Neural cell (in vitro differentiated cells): ENCODE measurements at regions not wholly inside any gene's neighbourhood (a gene's known extent, or its start where the extent isn't known, plus 50 kb on each side); places are given as distances from the start of the nearest gene placed in this dataset.
"Not testable (repeated sequence)": the region's sequence is repeated elsewhere in the genome, so short reads cannot be mapped to it uniquely, and the experiment has no call there.

Experiments
- H2AFZ ChIP-seq: fragments of 200-600, 300-800 bp; sonication (generic), shearing (Covaris generic); 2 replicates; pipeline ENCODE4 v1.6.0; 2014; ENCODE audit warnings: low read depth, mild to moderate bottlenecking, antibody characterized with exemption, low read length, moderate library complexity
- H3F3A ChIP-seq: fragments of 200-600 bp; shearing (Covaris generic); 2 replicates; pipeline ENCODE4 v1.6.1; 2016; ENCODE audit warnings: mild to moderate bottlenecking, moderate library complexity, mixed read lengths, antibody characterized with exemption, low read length; ENCODE audit not compliant: insufficient read depth, poor library complexity, severe bottlenecking
- H3K27ac ChIP-seq: fragments of 200-600, 300-800 bp; sonication (generic), shearing (Covaris generic); 2 replicates; pipeline ENCODE4 v1.5.1; 2014; ENCODE audit warnings: mild to moderate bottlenecking, low read length, moderate library complexity
- H3K27me3 ChIP-seq: fragments of 300-800, 200-600 bp; sonication (generic), shearing (Covaris generic); 2 replicates; pipeline ENCODE4 v1.6.0; 2014; ENCODE audit warnings: mild to moderate bottlenecking, low read depth, low read length, moderate library complexity; ENCODE audit not compliant: insufficient read depth
- H3K36me3 ChIP-seq: fragments of 300-800, 200-600 bp; sonication (generic), shearing (Covaris generic); 2 replicates; pipeline ENCODE4 v1.5.1; 2014; ENCODE audit warnings: mild to moderate bottlenecking, antibody characterized with exemption, low read length, moderate library complexity; ENCODE audit not compliant: insufficient read depth
- H3K4me2 ChIP-seq: fragments of 300-800, 200-600 bp; sonication (generic), shearing (Covaris generic); 2 replicates; pipeline ENCODE4 v1.6.0; 2014; ENCODE audit warnings: mild to moderate bottlenecking, low read length
- H3K4me3 ChIP-seq: fragments of 300-800, 200-600 bp; sonication (generic), shearing (Covaris generic); 2 replicates; pipeline ENCODE4 v1.5.1; 2014; ENCODE audit warnings: mild to moderate bottlenecking, low read length, moderate library complexity
- H3K79me2 ChIP-seq: fragments of 200-600 bp; shearing (Covaris generic); replicated peaks from 2 replicates; pipeline ENCODE4 v1.6.0; 2014; ENCODE audit warnings: mild to moderate bottlenecking, low read length, moderate library complexity; ENCODE audit not compliant: insufficient read depth
- H3K9ac ChIP-seq: fragments of 300-800, 200-600 bp; sonication (generic), shearing (Covaris generic); 2 replicates; pipeline ENCODE4 v1.6.1; 2016; ENCODE audit warnings: mild to moderate bottlenecking, low read length, mixed read lengths
- H3K9me2 ChIP-seq: fragments of 200-600 bp; shearing (Covaris generic); 2 replicates; pipeline ENCODE4 v1.6.1; 2016; ENCODE audit warnings: mild to moderate bottlenecking, low read length, mixed read lengths; ENCODE audit not compliant: insufficient read depth
- H3K9me3 ChIP-seq: fragments of 200-600, 300-800 bp; sonication (generic), shearing (Covaris generic); 2 replicates; pipeline ENCODE4 v1.6.1; 2016; ENCODE audit warnings: mild to moderate bottlenecking, mixed run types, low read length, moderate library complexity, mixed read lengths
- H4K20me1 ChIP-seq: fragments of 200-600 bp; shearing (Covaris generic); 2 replicates; pipeline ENCODE4 v1.6.1; 2016; ENCODE audit warnings: mild to moderate bottlenecking, mixed run types; ENCODE audit not compliant: insufficient read depth
- EP300 ChIP-seq: fragments of 450-650 bp; conservative IDR thresholded peaks from 2 replicates; pipeline ENCODE4 v1.6.1; 2014; ENCODE audit warnings: antibody characterized with exemption, mild to moderate bottlenecking, moderate library complexity; ENCODE audit not compliant: poor library complexity, severe bottlenecking
- EZH2 ChIP-seq: fragments of 200-600, 300-800 bp; shearing (Covaris generic), sonication (generic); IDR thresholded peaks from 2 replicates; pipeline ENCODE4 v1.6.1; 2014; ENCODE audit warnings: antibody characterized with exemption, low read length, borderline replicate concordance, mild to moderate bottlenecking; ENCODE audit not compliant: insufficient read depth, poor library complexity, severe bottlenecking
- MXI1 ChIP-seq: fragments of 450-650 bp; conservative IDR thresholded peaks from 2 replicates; pipeline ENCODE4 v1.6.1; 2014; ENCODE audit warnings: antibody characterized with exemption, mild to moderate bottlenecking; ENCODE audit not compliant: poor library complexity, severe bottlenecking
- POLR2AphosphoS5 ChIP-seq: IDR thresholded peaks from 2 replicates; pipeline ENCODE4 v1.6.1; 2012
- RAD21 ChIP-seq: fragments of 450-650 bp; conservative IDR thresholded peaks from 2 replicates; pipeline ENCODE4 v1.6.1; 2014; ENCODE audit warnings: antibody characterized with exemption, mild to moderate bottlenecking, moderate library complexity
- SMC3 ChIP-seq: fragments of 450-650 bp; conservative IDR thresholded peaks from 2 replicates; pipeline ENCODE4 v1.6.1; 2014; ENCODE audit warnings: antibody characterized with exemption, mild to moderate bottlenecking, moderate library complexity; ENCODE audit not compliant: poor library complexity
- TAF1 ChIP-seq: IDR thresholded peaks from 2 replicates; pipeline ENCODE4 v1.6.1; 2012; ENCODE audit warnings: low read depth
- TF ChIP-seq, protein P1 (sequence below): fragments of 450-650 bp; IDR thresholded peaks from 2 replicates; pipeline ENCODE4 v1.5.1; 2014; ENCODE audit warnings: antibody characterized with exemption, mild to moderate bottlenecking, moderate library complexity; ENCODE audit not compliant: poor library complexity, severe bottlenecking
- TF ChIP-seq, protein P2 (sequence below): IDR thresholded peaks from 2 replicates; pipeline ENCODE4 v1.6.1; 2012; ENCODE audit warnings: borderline replicate concordance

DNA sequence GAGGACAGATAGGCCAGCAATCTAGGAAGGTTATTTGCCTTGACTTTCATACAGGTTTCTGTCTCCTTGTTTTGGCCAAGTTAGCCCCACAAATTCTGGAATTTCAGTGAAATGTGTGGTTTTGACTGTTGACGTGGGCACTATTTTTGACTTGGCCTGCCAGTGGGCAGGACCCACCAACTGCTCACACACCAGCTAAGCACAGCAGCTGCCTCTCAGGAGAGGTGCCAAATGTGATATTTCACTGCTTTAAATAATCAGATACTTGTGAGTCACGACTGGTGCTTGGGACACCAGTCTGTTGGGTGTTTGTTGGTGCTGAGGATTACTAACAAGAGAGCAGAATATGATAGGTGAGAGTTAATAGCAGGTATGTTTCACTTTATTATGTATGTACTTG lies 409.7 kb upstream of the MTPN start:
- H3K4me2 ChIP-seq: no peak overlapping the region
- H3K27me3 ChIP-seq: no peaks in the 10 kb centered on the region
- H2AFZ ChIP-seq: no peak overlapping the region
- H3F3A ChIP-seq: no peaks in the 10 kb centered on the region
- H3K4me3 ChIP-seq: no peak overlapping the region
- H3K9me2 ChIP-seq: no peaks in the 10 kb centered on the region
- TF ChIP-seq SMC3: no peak
- TF ChIP-seq TAF1: no peak
- no peak for TF ChIP-seq RAD21
- TF ChIP-seq MXI1: no peak
- no peak for TF ChIP-seq POLR2AphosphoS5
- no peak for TF ChIP-seq EZH2
- TF ChIP-seq, protein P1, sequence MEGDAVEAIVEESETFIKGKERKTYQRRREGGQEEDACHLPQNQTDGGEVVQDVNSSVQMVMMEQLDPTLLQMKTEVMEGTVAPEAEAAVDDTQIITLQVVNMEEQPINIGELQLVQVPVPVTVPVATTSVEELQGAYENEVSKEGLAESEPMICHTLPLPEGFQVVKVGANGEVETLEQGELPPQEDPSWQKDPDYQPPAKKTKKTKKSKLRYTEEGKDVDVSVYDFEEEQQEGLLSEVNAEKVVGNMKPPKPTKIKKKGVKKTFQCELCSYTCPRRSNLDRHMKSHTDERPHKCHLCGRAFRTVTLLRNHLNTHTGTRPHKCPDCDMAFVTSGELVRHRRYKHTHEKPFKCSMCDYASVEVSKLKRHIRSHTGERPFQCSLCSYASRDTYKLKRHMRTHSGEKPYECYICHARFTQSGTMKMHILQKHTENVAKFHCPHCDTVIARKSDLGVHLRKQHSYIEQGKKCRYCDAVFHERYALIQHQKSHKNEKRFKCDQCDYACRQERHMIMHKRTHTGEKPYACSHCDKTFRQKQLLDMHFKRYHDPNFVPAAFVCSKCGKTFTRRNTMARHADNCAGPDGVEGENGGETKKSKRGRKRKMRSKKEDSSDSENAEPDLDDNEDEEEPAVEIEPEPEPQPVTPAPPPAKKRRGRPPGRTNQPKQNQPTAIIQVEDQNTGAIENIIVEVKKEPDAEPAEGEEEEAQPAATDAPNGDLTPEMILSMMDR: no peak
- no peak for TF ChIP-seq EP300
- no peaks in the 10 kb centered on the region for H3K36me3 ChIP-seq
- no peaks in the 10 kb centered on the region for H3K79me2 ChIP-seq
- no peak overlapping the region for H3K9ac ChIP-seq
- H3K27ac ChIP-seq: no peak overlapping the region
- no peaks in the 10 kb centered on the region for H3K9me3 ChIP-seq
- no peaks in the 10 kb centered on the region for H4K20me1 ChIP-seq

DNA sequence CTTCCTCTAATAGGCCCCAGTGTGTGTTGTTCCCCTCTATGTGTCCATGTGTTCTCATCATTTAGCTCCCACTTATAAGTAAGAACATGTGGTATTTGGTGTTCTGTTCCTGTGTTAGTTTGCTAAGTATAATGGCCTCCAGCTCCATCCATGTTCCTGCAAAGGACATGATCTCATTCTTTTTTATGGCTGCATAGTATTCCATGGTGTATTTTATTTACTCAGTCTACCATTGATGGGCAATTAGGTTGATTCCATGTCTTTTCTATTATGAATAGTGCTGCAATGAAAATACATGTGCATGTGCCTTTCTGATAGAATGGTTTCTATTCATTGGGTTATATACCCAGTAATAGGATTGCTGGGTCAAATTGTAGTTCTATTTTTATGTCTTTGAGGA lies 394.2 kb upstream of the MTPN start:
- H2AFZ ChIP-seq, H4K20me1 ChIP-seq, H3K36me3 ChIP-seq, H3K4me3 ChIP-seq, H3K27me3 ChIP-seq, H3K79me2 ChIP-seq, H3K9me2 ChIP-seq, H3K9me3 ChIP-seq, H3F3A ChIP-seq, H3K9ac ChIP-seq, H3K27ac ChIP-seq, H3K4me2 ChIP-seq: not testable (repeated sequence)

DNA sequence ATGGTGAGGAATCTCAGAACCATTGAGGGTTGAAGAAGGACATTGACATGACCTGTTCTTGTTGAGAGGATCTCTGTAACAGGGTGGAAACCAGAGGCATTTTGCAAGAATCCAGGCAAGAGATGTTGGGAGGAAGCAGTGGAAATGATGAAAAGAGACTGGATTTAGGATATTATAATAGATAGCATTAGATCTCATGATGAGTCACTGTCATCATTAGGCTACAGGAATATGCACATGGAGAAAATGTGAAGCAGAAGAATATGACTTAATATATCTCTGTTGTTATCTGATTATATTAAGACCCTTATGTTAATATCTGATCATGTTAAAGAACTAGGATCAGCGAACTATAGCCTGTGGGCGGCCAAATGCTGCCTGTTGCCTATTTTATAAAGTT lies 393.0 kb upstream of the MTPN start:
- H2AFZ ChIP-seq: no peak overlapping the region
- no peaks in the 10 kb centered on the region for H3K9me3 ChIP-seq
- H3K9ac ChIP-seq: no peak overlapping the region
- H3K4me3 ChIP-seq: no peak overlapping the region
- no peaks in the 10 kb centered on the region for H3F3A ChIP-seq
- H3K27ac ChIP-seq: no peak overlapping the region
- no peaks in the 10 kb centered on the region for H3K36me3 ChIP-seq
- TF ChIP-seq, protein P2, sequence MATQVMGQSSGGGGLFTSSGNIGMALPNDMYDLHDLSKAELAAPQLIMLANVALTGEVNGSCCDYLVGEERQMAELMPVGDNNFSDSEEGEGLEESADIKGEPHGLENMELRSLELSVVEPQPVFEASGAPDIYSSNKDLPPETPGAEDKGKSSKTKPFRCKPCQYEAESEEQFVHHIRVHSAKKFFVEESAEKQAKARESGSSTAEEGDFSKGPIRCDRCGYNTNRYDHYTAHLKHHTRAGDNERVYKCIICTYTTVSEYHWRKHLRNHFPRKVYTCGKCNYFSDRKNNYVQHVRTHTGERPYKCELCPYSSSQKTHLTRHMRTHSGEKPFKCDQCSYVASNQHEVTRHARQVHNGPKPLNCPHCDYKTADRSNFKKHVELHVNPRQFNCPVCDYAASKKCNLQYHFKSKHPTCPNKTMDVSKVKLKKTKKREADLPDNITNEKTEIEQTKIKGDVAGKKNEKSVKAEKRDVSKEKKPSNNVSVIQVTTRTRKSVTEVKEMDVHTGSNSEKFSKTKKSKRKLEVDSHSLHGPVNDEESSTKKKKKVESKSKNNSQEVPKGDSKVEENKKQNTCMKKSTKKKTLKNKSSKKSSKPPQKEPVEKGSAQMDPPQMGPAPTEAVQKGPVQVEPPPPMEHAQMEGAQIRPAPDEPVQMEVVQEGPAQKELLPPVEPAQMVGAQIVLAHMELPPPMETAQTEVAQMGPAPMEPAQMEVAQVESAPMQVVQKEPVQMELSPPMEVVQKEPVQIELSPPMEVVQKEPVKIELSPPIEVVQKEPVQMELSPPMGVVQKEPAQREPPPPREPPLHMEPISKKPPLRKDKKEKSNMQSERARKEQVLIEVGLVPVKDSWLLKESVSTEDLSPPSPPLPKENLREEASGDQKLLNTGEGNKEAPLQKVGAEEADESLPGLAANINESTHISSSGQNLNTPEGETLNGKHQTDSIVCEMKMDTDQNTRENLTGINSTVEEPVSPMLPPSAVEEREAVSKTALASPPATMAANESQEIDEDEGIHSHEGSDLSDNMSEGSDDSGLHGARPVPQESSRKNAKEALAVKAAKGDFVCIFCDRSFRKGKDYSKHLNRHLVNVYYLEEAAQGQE: no peak
- TF ChIP-seq EP300 (no peak), MXI1 (no peak), POLR2AphosphoS5 (no peak), SMC3 (no peak), TAF1 (no peak), RAD21 (no peak), EZH2 (no peak)
- TF ChIP-seq, protein P1: no peak
- H3K27me3 ChIP-seq: no peaks in the 10 kb centered on the region
- no peaks in the 10 kb centered on the region for H4K20me1 ChIP-seq
- no peak overlapping the region for H3K4me2 ChIP-seq
- H3K9me2 ChIP-seq: no peaks in the 10 kb centered on the region
- H3K79me2 ChIP-seq: no peaks in the 10 kb centered on the region
